Hepatocyte (in vitro differentiated cells): ENCODE measurements at regions not wholly inside any gene's neighbourhood (a gene's known extent, or its start where the extent isn't known, plus 50 kb on each side); places are given as distances from the start of the nearest gene placed in this dataset.

ENCODE experiments used
- DNase-seq: peaks from one replicate; pipeline ENCODE4 v3.0.0-alpha.2; 2016; ENCODE audit warnings: low spot score
- H2AFZ ChIP-seq: fragments of 200-600 bp; sonication (generic); 2 replicates; pipeline ENCODE4 v1.6.0; 2016; ENCODE audit warnings: antibody characterized with exemption, mild to moderate bottlenecking
- H3K27ac ChIP-seq: fragments of 200-600 bp; sonication (generic); 2 replicates; pipeline ENCODE4 v1.5.1; 2016; ENCODE audit warnings: mild to moderate bottlenecking
- H3K27me3 ChIP-seq: fragments of 200-600 bp; sonication (generic); 2 replicates; pipeline ENCODE4 v1.6.1; 2016
- H3K36me3 ChIP-seq: fragments of 200-600 bp; sonication (generic); replicated peaks from 2 replicates; pipeline ENCODE4 v1.5.1; 2016; ENCODE audit warnings: low read depth; ENCODE audit not compliant: insufficient read depth
- H3K4me1 ChIP-seq: fragments of 200-600 bp; sonication (generic); 2 replicates; pipeline ENCODE4 v1.5.1; 2016; ENCODE audit warnings: mild to moderate bottlenecking, moderate library complexity; ENCODE audit not compliant: insufficient read depth
- H3K4me2 ChIP-seq: fragments of 200-600 bp; sonication (generic); 2 replicates; pipeline ENCODE4 v1.6.0; 2016
- H3K4me3 ChIP-seq: fragments of 200-600 bp; sonication (generic); 2 replicates; pipeline ENCODE4 v1.5.1; 2016; ENCODE audit warnings: mild to moderate bottlenecking
- H3K79me2 ChIP-seq: fragments of 200-600 bp; sonication (generic); 2 replicates; pipeline ENCODE4 v1.6.0; 2017; ENCODE audit warnings: mild to moderate bottlenecking
- H3K9me2 ChIP-seq: fragments of 200-600 bp; sonication (generic); replicated peaks from 2 replicates; pipeline ENCODE4 v1.6.0; 2017; ENCODE audit warnings: mild to moderate bottlenecking; ENCODE audit not compliant: insufficient read depth
- H3K9me3 ChIP-seq: fragments of 200-600 bp; sonication (generic); 2 replicates; pipeline ENCODE4 v1.5.1; 2016; ENCODE audit warnings: low read depth, mild to moderate bottlenecking
- H4K20me1 ChIP-seq: fragments of 200-600 bp; sonication (generic); 2 replicates; pipeline ENCODE4 v1.6.0; 2016; ENCODE audit warnings: mild to moderate bottlenecking; ENCODE audit not compliant: insufficient read depth, poor library complexity, severe bottlenecking
- CTCF ChIP-seq: fragments of 200-600 bp; sonication (generic); IDR thresholded peaks from 2 replicates; pipeline ENCODE4 v1.5.1; 2016; ENCODE audit warnings: antibody characterized with exemption, mild to moderate bottlenecking; ENCODE audit not compliant: poor library complexity
- EZH2 ChIP-seq: fragments of 200-600 bp; sonication (generic); IDR thresholded peaks from 2 replicates; pipeline ENCODE4 v1.6.1; 2016; ENCODE audit warnings: antibody characterized with exemption, mild to moderate bottlenecking, borderline replicate concordance
- EZH2phosphoT487 ChIP-seq: fragments of 200-600 bp; sonication (generic); IDR thresholded peaks from one replicate; pipeline ENCODE4 v1.6.1; 2018; ENCODE audit warnings: antibody characterized with exemption, mild to moderate bottlenecking, low read depth, moderate library complexity; ENCODE audit not compliant: unreplicated experiment, severe bottlenecking
- WGBS: methylation state at CpG from one replicate; pipeline ENCODE4 v1.1.6; 2016; ENCODE audit warnings: low lambda C conversion rate; ENCODE audit errors: missing lambda C conversion rate; 5-methylcytosine and 5-hydroxymethylcytosine counted together

- no peak for DNase-seq
- Histone ChIP-seq H3K27me3 (no peaks in the 10 kb centered on the region), H3K4me1 (no peaks in the 10 kb centered on the region), H3K9me2 (no peaks in the 10 kb centered on the region), H3K4me3 (no peak overlapping the region), H3K9me3 (no peaks in the 10 kb centered on the region), H3K27ac (no peak overlapping the region), H3K36me3 (no peaks in the 10 kb centered on the region), H2AFZ (no peak overlapping the region), H4K20me1 (no peaks in the 10 kb centered on the region), H3K4me2 (no peak overlapping the region), H3K79me2 (no peaks in the 10 kb centered on the region)
- TF ChIP-seq CTCF (no peak), EZH2phosphoT487 (no peak), EZH2 (no peak)
- 62% methylated on average over 12 of the region's 12 CpGs for WGBS
Measured at GRCh38 chr2:527581-527980, 149.6 kb downstream of the TMEM18 start.

GRCh38 chr2:526918-527317, 150.3 kb downstream of the TMEM18 start:
- 88% methylated on average over 3 of the region's 5 CpGs for WGBS
- no peak overlapping the region for H3K4me2 ChIP-seq
- H3K4me1 ChIP-seq, result no peaks in the 10 kb centered on the region
- TF ChIP-seq EZH2 (no peak), EZH2phosphoT487 (no peak), CTCF (no peak)
- H3K27ac ChIP-seq, result no peak overlapping the region
- H4K20me1 ChIP-seq, result no peaks in the 10 kb centered on the region
- H3K36me3 ChIP-seq, result no peaks in the 10 kb centered on the region
- no peak overlapping the region for H2AFZ ChIP-seq
- H3K4me3 ChIP-seq, result no peak overlapping the region
- no peaks in the 10 kb centered on the region for H3K79me2 ChIP-seq
- H3K9me3 ChIP-seq, result no peaks in the 10 kb centered on the region
- DNase-seq, result no peak
- H3K27me3 ChIP-seq, result no peaks in the 10 kb centered on the region
- H3K9me2 ChIP-seq, result no peaks in the 10 kb centered on the region

GRCh38 chr2:525611-526010, 151.6 kb downstream of the TMEM18 start:
- H3K27me3 ChIP-seq, result no peaks in the 10 kb centered on the region
- H3K9me2 ChIP-seq, result no peaks in the 10 kb centered on the region
- H2AFZ ChIP-seq, result no peak overlapping the region
- H3K36me3 ChIP-seq, result no peaks in the 10 kb centered on the region
- H3K4me2 ChIP-seq, result no peak overlapping the region
- no peaks in the 10 kb centered on the region for H3K79me2 ChIP-seq
- no peaks in the 10 kb centered on the region for H4K20me1 ChIP-seq
- 92% methylated on average over 10 of the region's 10 CpGs for WGBS
- TF ChIP-seq EZH2phosphoT487 (no peak), EZH2 (no peak), CTCF (no peak)
- H3K9me3 ChIP-seq, result no peaks in the 10 kb centered on the region
- no peak for DNase-seq
- no peak overlapping the region for H3K4me3 ChIP-seq
- no peak overlapping the region for H3K27ac ChIP-seq
- H3K4me1 ChIP-seq, result no peaks in the 10 kb centered on the region

- 90% methylated on average over 7 of the region's 7 CpGs for WGBS
- no peak for DNase-seq
- H3K4me2 ChIP-seq, result no peak overlapping the region
Measured at GRCh38 chr2:525021-525420, 152.2 kb downstream of the TMEM18 start.

More at GRCh38 chr2:525021-525420, 152.2 kb downstream of the TMEM18 start:
- H3K27ac ChIP-seq, result no peak overlapping the region
- no peaks in the 10 kb centered on the region for H3K79me2 ChIP-seq
- H4K20me1 ChIP-seq, result no peaks in the 10 kb centered on the region
- H2AFZ ChIP-seq, result no peak overlapping the region
- no peaks in the 10 kb centered on the region for H3K9me3 ChIP-seq
- TF ChIP-seq EZH2 (no peak), CTCF (no peak), EZH2phosphoT487 (no peak)
- H3K36me3 ChIP-seq, result no peaks in the 10 kb centered on the region
- H3K4me3 ChIP-seq, result no peak overlapping the region
- H3K4me1 ChIP-seq, result no peaks in the 10 kb centered on the region
- H3K27me3 ChIP-seq, result no peaks in the 10 kb centered on the region
- no peaks in the 10 kb centered on the region for H3K9me2 ChIP-seq
